HG03378 (cell line): ENCODE measurements at regions not wholly inside any gene's neighbourhood (a gene's known extent, or its start where the extent isn't known, plus 50 kb on each side); places are given as distances from the start of the nearest gene placed in this dataset.
"Not testable (repeated sequence)": the region's sequence is repeated elsewhere in the genome, so short reads cannot be mapped to it uniquely, and the experiment has no call there.

ENCODE experiments used
- ATAC-seq: cut with Tn5 transposase; IDR thresholded peaks from one replicate; pipeline ENCODE4 v1.9.1; 2021; ENCODE audit warnings: mild to moderate bottlenecking, moderate library complexity; ENCODE audit not compliant: unreplicated experiment

DNA sequence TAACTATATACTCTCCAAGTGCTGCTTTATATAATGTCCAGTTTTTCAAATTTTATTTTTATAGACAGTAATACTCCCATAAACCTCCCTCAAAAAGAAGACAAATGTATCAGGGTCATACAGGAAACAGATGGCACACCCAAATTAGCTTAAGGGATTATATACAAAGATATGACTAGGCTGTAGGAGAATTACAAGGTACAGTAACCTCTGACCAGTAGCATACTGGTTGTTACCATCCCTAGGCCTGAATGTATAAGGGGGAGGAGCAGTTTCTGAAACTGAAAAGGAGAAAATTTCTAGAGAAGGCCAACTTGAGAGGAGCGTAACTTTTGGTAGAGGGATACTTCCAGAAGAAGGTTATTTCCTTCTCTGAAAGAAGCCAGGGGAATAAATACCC is 122.6 kb upstream of the NBPF19 start:
- not testable (repeated sequence) for ATAC-seq

DNA sequence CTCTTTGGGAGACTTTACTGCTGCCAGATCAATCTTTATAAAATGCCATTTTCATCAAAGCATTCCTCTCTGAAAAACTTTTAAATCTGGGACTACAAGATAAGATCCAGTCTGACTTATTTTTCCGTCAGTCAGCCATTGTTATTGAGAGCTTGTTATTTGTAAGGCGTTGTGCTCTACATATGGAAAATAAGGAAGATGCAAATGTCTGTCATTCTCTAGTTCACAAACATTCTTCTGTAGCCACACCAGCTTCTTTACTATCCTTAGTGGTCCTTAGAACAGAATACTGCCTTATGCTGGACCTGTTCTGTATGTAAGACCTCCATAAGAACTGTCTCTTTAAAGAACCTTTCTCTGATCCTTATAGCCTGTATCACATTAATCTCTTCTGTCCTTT is 120.3 kb upstream of the NBPF19 start:
- not testable (repeated sequence) for ATAC-seq

DNA sequence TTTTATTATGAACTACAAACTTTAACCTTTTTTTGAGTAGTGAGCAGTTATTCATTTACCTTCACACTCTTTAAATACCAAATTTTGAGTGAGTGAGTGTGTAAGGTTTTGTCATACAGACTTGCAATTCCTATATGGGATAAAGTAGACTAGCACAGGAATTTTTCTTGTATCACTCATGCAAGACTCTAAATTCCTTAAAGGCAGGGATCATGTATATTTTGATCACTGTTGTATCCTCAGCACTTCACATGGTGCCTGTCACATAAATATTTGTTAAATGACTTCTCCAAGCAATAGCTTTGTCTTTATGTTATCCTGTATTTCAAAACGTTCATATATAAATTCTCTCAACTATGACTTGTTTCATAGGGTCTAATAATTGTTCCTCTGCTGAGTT is 119.1 kb upstream of the NBPF19 start:
- not testable (repeated sequence) for ATAC-seq

DNA sequence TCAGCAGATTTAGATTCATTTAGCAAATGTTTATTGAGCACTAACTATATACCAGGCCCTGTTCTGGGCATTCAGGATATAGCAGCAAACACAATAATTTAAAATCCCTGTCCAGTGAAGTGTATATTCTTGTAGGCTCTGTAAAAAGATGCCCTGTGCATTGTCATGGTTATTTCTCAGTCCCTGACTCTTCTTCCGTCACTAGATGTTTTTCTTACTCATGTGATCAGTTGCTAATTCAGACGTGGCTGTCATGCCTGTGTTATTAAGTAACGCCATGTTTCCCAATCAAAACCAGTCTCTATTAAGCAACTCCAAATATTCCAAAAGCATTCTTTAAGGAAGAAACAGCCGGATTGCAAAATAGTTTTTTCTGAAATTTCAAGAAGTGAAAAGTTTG is 118.7 kb upstream of the NBPF19 start:
- not testable (repeated sequence) for ATAC-seq

DNA sequence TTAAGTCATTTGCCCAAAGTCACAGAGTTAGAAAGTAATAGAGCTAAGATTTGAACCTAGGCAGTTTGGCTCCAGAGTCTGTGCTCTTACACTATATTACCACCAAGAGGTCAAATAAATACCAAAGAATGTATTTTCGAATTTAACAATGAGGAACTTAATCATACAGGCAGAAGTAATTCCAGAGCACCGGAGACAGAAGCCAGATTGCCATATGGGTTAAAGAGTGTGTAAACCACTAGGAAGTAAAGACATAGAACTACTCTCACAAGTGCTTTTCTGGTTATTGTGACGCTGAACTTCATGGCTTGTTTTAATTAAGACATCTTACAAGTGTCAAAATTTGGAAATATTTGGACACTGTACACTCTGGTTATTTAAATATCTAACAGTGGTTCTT is 114.5 kb upstream of the NBPF19 start:
- ATAC-seq, result not testable (repeated sequence)

DNA sequence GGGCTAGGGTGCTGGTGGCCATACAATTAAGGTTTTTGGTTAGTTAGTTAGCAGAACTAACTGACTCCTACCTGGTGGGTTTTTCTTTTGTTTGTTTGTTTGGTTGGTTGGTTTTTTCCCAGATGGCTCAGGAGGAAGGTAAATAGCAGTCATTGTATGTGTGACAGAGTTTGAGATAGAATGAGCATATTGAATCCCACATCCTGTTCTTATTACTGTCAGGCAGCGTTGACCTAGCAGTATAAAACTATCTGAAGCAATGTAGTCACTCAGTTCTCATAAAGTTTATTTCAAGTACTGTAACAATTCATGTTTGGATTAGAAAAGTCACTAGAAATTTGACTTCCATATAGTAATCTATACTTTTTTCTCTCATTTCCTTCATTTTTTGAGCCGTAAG is 113.5 kb upstream of the NBPF19 start:
- not testable (repeated sequence) for ATAC-seq

DNA sequence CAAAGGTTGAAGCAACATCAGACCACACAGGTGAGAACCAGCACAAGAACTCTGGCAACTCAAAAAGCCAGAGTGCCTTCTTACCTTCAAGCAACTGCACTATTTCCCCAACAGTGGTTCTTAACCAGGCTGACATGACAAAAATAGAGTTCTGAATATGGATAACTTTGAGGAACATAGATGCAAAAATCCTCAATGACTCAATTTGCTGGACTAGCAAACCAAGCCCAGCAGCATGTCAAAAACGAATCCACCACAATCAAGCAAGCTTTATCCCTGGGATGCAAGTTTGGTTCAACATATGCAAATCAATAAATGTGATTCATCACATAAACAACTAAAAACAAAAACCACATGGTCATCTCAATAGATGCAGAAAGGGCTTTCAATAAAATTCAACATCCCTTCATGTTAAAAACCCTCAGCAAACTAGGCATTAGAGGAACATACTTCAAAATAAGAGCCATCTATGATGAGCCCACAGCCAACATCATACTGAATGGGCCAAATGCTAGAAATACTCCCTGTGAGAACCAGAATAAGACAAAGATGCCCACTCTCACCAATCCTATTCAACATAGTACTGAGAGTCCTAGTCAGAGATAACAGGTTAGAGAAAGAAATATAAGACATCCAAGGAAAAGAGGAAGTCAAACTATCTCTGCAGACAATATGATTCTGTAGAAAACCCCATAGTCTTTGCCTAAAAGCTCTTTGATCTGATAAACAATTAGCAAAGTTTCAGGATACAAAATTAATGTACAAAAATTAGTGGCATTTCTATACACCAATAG is 110.5 kb upstream of the NBPF19 start:
- ATAC-seq, result not testable (repeated sequence)

DNA sequence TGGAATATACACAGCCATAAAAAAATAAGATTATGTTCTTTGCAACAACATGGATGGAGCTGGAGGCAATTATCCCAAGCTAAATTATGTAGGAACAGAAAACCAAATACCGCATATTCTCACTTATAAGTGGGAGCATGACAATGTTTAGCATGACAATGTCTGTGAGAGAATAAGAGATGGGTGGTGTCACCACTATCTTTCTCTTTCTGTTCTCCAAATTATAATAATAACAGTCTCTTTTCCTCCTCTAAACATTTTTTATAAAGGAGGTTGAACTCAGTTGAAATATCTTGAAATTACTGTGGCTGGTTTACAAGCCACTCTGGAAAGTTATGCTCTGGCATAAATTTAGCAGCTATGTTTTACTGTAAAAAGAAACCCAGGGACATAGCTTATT is 108.4 kb upstream of the NBPF19 start:
- ATAC-seq, result not testable (repeated sequence)

DNA sequence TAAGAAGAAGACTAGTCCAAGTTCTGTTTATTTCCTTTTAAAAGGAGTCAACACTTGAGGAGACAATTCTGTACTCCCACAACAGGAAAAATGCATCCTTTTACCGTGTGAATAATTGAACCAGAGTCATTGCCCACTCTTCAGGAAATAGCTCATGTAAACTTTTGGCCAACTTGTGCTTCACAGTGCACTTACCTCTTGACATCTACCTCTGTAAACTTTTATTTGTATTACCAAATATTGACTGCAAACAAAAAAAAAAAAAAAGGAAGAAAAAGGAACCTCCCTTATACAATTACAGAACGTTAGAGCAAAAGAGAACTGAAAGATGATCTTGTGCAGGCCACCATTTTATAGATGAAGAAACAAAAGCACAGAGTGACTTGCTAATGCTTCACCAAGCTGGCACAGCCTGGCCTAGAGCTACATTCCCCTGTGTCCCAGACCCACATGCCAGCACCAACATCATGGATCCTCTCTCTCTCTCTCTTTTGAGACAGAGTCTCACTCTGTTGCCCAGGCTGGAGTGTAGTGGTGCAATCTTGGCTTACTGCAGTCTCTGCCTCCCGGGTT is 107.3 kb upstream of the NBPF19 start:
- not testable (repeated sequence) for ATAC-seq

DNA sequence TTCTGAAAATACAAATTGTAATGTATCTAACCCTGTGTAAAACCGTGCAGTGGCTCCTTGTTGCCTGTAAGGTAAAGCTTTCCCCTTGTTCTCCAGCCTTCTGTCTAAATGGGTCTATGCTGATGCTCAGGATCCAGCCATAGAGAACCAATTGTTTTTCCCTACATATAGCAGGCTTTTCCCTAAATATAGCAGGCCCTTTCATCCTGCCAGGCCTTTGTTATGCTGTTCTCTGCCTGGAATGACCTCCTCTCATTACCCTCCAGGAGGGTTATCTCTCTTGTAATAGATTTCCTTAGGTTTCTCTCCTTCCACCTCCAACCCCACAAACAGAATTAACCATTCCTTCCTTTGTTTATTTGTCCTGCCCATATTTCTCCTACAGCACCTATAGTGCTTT is 106.5 kb upstream of the NBPF19 start:
- ATAC-seq, result not testable (repeated sequence)

DNA sequence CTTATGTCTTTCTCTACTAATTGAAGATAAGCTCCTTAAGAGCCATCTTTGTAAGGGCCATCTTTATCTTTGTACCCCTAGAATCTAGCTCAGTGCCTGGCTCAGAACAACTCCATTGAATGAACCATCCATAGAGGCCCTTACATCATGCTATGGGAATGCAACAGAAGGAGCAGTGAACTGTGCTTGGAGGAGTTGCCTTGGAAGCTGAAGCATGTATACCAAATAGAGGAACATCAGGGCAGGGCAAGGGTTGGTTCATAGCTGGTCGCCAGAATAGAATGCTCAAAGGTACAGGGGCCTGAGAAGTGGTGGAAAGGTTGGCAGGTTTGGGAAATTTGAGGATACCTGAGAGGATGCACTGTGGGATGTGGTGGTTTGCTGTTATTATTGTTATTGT is 105.8 kb upstream of the NBPF19 start:
- not testable (repeated sequence) for ATAC-seq

DNA sequence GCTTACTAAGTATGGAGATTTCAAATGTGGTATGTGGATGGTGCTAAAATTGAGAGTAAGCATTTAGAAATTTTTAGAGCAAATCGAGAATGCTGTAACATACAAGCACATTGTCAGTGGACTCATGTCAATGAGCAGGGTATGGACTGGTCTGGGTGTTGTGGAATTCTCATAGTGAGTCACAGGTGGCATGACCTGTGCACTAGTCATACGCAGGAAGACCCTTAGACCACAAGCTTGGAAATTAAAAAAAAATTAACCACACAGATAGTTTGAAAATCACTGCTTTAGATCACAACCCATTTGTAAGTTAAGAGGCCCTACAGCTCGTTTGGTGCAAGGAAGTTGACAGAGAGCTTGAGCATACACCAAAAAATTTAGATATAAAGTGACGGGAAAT is 102.9 kb upstream of the NBPF19 start:
- not testable (repeated sequence) for ATAC-seq

DNA sequence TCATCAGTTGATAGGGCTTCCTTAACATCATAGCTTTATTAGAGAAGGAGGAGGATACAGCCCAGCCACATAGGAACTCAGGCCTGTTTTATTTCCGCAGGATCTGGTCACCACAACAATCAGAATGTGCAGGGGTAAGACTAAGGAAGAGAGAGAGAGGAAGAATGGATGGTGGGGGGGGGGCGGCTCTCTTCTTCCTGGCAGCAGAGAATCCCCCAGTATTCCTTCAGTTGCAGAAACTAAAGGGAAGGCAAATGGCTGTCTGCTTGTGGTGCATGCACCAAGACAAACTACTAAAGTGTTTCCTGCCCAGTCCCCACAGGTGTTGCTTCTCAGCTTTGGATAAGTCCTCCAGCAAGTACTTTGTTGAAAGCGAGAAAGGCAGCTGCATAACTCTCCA is 96.4 kb upstream of the NBPF19 start:
- ATAC-seq, result not testable (repeated sequence)

DNA sequence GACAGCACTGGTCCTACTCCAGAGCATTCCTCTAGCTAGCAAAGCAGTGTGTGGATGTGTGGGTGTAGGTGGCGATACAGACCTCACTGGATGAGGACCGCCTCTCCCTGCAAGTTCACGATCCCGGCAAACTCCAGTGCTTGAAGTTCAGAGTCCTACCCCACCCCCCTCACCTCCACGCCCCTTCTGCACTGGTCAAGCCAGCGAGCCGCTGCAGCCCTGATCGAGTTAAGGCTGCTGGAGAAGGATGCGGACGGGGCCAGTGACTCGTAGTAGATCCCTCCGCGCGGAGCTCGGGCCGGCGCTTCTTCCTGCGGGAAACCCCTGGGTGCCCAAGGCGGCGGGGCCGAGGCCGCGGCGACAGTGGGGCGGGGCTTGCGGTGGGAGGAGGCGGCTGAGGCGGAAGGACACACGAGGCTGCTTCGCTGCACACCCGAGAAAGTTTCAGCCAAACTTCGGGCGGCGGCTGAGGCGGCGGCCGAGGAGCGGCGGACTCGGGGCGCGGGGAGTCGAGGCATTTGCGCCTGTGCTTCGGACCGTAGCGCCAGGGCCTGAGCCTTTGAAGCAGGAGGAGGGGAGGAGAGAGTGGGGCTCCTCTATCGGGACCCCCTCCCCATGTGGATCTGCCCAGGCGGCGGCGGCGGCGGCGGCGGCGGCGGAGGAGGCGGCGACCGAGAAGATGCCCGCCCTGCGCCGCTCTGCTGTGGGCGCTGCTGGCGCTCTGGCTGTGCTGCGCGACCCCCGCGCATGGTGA is 84.5 kb upstream of the NBPF19 start:
- not testable (repeated sequence) for ATAC-seq

DNA sequence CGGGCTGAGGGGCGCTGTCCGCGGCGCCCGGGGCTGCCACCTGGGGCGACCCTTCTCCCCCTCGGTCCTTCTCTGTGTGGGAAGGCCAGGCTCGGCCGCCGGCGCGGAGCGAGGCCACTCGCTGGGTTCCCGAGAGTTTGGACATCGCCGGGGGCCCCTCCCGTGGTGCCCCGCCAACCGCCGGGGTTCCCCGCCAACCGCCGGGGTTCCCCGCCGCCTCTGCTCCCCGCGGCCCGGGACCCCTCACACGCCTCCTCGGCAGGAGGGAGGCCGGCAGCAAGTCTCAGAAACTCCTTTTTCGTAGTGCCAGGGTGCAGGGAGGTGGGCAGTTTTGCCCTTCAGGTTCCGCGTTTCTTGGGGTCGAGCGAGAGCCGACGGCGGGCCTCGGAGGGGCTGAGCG is 83.9 kb upstream of the NBPF19 start:
- not testable (repeated sequence) for ATAC-seq

DNA sequence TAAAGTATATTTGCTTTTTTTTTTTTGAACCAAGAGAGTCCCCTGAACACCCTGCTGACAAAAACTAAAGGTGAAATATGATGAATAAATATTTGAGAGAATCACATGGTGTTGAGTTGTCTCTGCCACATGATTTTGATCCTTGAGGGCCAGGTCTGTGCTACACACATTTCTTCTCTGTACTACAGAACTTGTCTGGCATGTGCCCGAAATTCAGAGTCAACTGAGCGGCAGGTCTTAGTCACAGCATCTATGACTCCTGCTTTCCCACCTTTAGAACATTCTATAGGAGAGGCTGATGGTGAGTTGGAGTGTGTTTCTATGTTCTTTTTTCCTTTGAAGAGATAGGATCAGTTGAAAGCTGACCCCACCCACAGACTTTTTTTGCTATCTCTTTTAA is 79.0 kb upstream of the NBPF19 start:
- ATAC-seq, result not testable (repeated sequence)

DNA sequence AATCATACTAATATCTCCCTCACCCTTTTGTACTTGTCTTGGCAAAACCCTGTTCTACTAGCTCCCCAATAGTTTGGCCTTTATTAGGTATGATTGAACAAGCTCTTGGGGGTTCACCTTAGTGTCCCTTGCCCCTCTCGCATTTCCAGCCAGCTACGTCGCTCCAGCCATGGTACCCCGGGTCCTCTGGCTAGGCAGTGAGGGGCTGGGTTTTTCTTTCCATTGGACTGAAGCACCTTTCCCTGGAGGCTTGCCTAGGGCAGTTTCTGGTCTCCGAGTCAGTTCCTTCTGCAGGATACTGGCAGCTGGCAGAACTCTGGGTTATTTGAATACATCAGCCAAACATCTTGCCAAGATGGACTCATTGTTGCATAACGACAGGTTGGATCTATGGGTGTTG is 76.3 kb upstream of the NBPF19 start:
- ATAC-seq, result not testable (repeated sequence)

DNA sequence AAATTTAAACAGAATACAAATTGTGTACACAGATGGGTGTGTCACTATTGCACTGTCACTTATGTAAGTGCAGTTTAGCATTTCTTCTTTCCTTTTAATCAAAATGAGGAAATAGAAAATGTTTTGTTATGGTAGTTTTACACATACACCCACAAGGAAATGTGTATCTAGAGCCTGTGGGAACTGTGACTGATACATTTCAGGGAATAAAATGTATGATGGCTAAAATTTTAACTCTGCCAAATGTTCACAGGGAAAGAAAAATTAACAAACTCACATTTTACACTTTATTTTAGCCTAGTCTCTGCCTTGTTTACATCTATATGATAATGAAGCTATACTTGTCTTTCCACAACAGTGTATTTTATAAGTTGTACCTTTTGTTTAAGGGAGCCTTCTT is 66.4 kb upstream of the NBPF19 start:
- ATAC-seq, result not testable (repeated sequence)

DNA sequence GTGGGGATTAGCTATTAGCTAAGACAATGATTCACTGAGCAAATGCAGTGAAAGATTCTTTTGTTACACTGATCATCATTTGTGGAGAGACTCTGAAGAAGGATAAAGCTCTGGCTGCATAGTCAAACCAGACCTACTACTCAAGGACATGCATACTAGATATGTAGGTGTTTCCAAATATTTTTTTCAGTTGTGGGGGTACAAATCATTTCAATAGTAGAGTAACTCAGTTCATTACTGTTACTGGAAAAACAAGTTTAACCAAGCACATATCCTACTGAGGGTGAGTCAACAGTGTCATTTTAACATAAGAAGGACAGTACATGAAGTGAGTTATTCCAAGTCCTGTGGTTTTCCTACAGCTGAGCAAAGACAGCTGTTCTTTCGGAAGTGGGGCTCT is 59.5 kb upstream of the NBPF19 start:
- ATAC-seq, result not testable (repeated sequence)

DNA sequence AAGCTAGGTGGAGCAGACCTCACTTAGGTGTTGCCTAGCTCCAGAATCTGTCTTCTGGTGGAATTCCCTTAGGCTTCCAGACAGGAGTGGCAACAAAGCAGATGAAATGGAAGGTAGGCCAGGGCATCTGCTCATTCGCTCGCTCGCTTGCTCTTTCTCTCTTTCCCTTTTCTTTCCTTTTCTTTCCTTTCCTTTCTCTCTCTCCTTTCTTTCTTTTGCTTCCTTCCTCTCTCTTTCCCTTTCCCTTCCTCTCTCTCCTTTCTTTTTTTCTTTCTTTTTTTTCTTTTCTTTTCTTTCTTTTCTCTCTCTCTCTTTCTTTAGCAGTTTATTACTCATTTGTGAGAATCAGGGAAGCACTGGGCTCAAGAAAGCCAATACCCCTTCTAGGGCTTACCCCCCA is 56.1 kb upstream of the NBPF19 start:
- ATAC-seq, result not testable (repeated sequence)

DNA sequence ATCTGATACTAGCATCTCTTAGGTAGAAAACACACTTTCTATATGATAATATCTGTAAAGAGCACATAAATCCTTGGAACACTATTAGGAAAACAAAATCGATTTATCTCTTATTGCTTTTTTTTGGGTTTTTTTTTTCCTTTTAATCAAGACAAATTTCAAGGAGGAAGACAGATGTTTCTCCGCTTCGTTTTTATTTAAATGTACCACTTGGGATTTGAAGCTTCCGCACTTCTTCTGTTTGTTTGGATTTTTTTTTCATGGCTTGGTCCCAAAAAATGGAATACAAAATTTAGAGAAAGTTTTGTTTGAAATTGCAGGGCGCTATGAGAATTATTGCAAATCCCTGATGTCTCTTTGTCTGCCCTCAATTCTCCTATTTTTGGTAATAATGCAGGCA is 51.7 kb upstream of the NBPF19 start:
- not testable (repeated sequence) for ATAC-seq
